Loucy (cell line): ENCODE measurements at regions not wholly inside any gene's neighbourhood (a gene's known extent, or its start where the extent isn't known, plus 50 kb on each side); places are given as distances from the start of the nearest gene placed in this dataset.

Source experiments
- H2AFZ ChIP-seq: fragments of 200-600 bp; sonication (generic); 2 replicates; pipeline ENCODE4 v1.6.0; 2016; ENCODE audit warnings: antibody characterized with exemption, mild to moderate bottlenecking, low read length, moderate library complexity
- H3F3A ChIP-seq: fragments of 200-600 bp; 2 replicates; pipeline ENCODE4 v1.6.0; 2016; ENCODE audit warnings: antibody characterized with exemption, low read depth, mild to moderate bottlenecking
- H3K27me3 ChIP-seq: fragments of 200-600 bp; sonication (generic); 2 replicates; pipeline ENCODE4 v1.6.1; 2014; ENCODE audit warnings: low read length, mild to moderate bottlenecking; ENCODE audit not compliant: insufficient read depth, poor library complexity, severe bottlenecking
- H3K36me3 ChIP-seq: fragments of 200-600 bp; sonication (generic); 2 replicates; pipeline ENCODE4 v1.6.1; 2016; ENCODE audit warnings: low read length; ENCODE audit not compliant: insufficient read depth
- H3K4me1 ChIP-seq: fragments of 200-600 bp; sonication (generic); 2 replicates; pipeline ENCODE4 v1.5.1; 2014; ENCODE audit warnings: low read length, mild to moderate bottlenecking; ENCODE audit not compliant: insufficient read depth, poor library complexity, severe bottlenecking
- H3K4me2 ChIP-seq: fragments of 200-600 bp; sonication (generic); 2 replicates; pipeline ENCODE4 v1.6.0; 2014; ENCODE audit warnings: antibody characterized with exemption, low read length, low read depth, mild to moderate bottlenecking; ENCODE audit not compliant: poor library complexity, severe bottlenecking
- H3K4me3 ChIP-seq: fragments of 200-600 bp; sonication (generic); 2 replicates; pipeline ENCODE4 v1.5.1; 2014; ENCODE audit warnings: low read length, mild to moderate bottlenecking, mixed read lengths; ENCODE audit not compliant: poor library complexity, severe bottlenecking
- H3K79me2 ChIP-seq: fragments of 200-600 bp; sonication (generic); 2 replicates; pipeline ENCODE4 v1.6.1; 2014; ENCODE audit warnings: low read length; ENCODE audit not compliant: insufficient read depth
- H3K9ac ChIP-seq: fragments of 200-600 bp; sonication (generic); 2 replicates; pipeline ENCODE4 v1.6.0; 2014; ENCODE audit warnings: mild to moderate bottlenecking, low read depth, low read length, moderate library complexity; ENCODE audit not compliant: poor library complexity, severe bottlenecking
- H3K9me2 ChIP-seq: fragments of 200-600 bp; sonication (generic); replicated peaks from 2 replicates; pipeline ENCODE4 v1.6.1; 2016; ENCODE audit warnings: low read depth, low read length, mixed read lengths
- H3K9me3 ChIP-seq: fragments of 200-600 bp; sonication (generic); 2 replicates; pipeline ENCODE4 v1.6.1; 2014; ENCODE audit warnings: mild to moderate bottlenecking, antibody characterized with exemption, low read length, low read depth; ENCODE audit not compliant: insufficient read depth
- H4K20me1 ChIP-seq: fragments of 200-600 bp; sonication (generic); 2 replicates; pipeline ENCODE4 v1.6.0; 2014; ENCODE audit warnings: antibody characterized with exemption, low read length, mild to moderate bottlenecking; ENCODE audit not compliant: insufficient read depth, poor library complexity, severe bottlenecking
- EZH2phosphoT487 ChIP-seq: fragments of 200-600 bp; IDR thresholded peaks from 2 replicates; pipeline ENCODE4 v1.6.1; 2018; ENCODE audit warnings: antibody characterized with exemption, mild to moderate bottlenecking, moderate library complexity, borderline replicate concordance
- TF ChIP-seq, protein P1 (sequence below): fragments of 200-600 bp; sonication (generic); conservative IDR thresholded peaks from 2 replicates; pipeline ENCODE4 v1.5.1; 2014; ENCODE audit warnings: mild to moderate bottlenecking, antibody characterized with exemption, low read length

DNA sequence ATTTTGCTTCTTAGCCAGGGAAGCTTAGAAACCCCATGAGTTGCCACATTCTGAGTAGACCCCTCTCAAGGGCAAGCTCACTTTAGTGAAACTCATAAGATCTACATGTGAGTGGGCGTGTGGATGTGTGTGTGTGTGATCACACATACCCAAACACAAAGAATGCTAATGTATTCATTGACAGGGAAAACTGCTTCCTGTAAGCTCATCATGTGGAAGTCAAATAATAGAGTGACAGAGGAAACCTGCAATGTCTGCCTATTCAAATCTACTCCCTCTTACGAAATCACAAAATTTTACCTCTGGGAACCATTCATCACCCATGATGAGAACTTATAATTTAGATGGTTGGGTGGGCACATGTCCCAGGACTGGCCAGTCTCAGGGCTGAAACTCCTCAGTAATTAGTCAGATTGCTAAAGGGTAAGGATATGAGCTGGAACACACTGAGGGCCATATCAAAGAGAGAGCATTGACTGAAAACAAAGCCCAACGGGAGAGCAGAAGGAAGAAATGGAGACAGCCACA, 94.5 kb upstream of the CCDC150 start:
- no peak for TF ChIP-seq EZH2phosphoT487
- TF ChIP-seq, protein P1, sequence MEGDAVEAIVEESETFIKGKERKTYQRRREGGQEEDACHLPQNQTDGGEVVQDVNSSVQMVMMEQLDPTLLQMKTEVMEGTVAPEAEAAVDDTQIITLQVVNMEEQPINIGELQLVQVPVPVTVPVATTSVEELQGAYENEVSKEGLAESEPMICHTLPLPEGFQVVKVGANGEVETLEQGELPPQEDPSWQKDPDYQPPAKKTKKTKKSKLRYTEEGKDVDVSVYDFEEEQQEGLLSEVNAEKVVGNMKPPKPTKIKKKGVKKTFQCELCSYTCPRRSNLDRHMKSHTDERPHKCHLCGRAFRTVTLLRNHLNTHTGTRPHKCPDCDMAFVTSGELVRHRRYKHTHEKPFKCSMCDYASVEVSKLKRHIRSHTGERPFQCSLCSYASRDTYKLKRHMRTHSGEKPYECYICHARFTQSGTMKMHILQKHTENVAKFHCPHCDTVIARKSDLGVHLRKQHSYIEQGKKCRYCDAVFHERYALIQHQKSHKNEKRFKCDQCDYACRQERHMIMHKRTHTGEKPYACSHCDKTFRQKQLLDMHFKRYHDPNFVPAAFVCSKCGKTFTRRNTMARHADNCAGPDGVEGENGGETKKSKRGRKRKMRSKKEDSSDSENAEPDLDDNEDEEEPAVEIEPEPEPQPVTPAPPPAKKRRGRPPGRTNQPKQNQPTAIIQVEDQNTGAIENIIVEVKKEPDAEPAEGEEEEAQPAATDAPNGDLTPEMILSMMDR, result no peak

GRCh38 chr2:196546151-196546919, 93.2 kb upstream of the CCDC150 start:
- Histone ChIP-seq H4K20me1 (no peaks in the 10 kb centered on the region), H3K79me2 (no peaks in the 10 kb centered on the region), H3K36me3 (no peaks in the 10 kb centered on the region), H3F3A (no peaks in the 10 kb centered on the region), H3K4me3 (no peak overlapping the region), H3K9ac (no peak overlapping the region), H3K9me3 (no peaks in the 10 kb centered on the region), H3K4me1 (peaks cover 5% of the 10 kb centered on the region), H3K27me3 (no peaks in the 10 kb centered on the region), H3K9me2 (no peaks in the 10 kb centered on the region), H2AFZ (no peak overlapping the region), H3K4me2 (no peak overlapping the region)
- TF ChIP-seq, protein P1, result no peak
- TF ChIP-seq EZH2phosphoT487, result no peak

More for the DNA sequence above, 94.5 kb upstream of the CCDC150 start:
- Histone ChIP-seq H3K4me2 (no peak overlapping the region), H3K79me2 (no peaks in the 10 kb centered on the region), H3K9me3 (no peaks in the 10 kb centered on the region), H3K9me2 (no peaks in the 10 kb centered on the region), H3K36me3 (no peaks in the 10 kb centered on the region), H3K27me3 (no peaks in the 10 kb centered on the region), H3K4me1 (peaks cover 5% of the 10 kb centered on the region), H2AFZ (no peak overlapping the region), H3K9ac (no peak overlapping the region), H4K20me1 (no peaks in the 10 kb centered on the region), H3F3A (no peaks in the 10 kb centered on the region), H3K4me3 (no peak overlapping the region)

DNA sequence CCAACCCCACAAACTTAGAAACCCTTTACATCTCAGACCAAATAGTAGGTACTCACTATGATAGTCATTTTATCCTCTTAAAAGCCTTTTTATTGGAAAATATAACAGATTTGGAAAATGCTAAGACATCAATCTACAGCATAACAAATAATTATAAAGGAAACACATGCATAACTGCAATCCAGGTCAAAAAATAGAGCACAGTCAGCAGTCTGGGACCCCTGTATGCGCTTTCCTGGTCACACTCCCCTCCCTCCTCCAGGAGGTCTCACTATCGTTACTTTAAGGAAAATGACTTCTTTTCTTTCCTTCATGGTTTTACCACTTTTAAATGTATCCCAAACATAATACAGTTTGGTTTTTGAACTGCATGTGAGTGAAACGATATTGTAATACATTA, 90.5 kb upstream of the CCDC150 start:
- Histone ChIP-seq H3K9me3 (no peaks in the 10 kb centered on the region), H2AFZ (no peak overlapping the region)

More for the DNA sequence above, 90.5 kb upstream of the CCDC150 start:
- no peaks in the 10 kb centered on the region for H3F3A ChIP-seq
- TF ChIP-seq, protein P1, result no peak
- TF ChIP-seq EZH2phosphoT487, result no peak
- no peaks in the 10 kb centered on the region for H3K9me2 ChIP-seq
- no peaks in the 10 kb centered on the region for H4K20me1 ChIP-seq
- no peak overlapping the region for H3K9ac ChIP-seq
- H3K4me2 ChIP-seq, result no peak overlapping the region
- H3K27me3 ChIP-seq, result no peaks in the 10 kb centered on the region
- no peaks in the 10 kb centered on the region for H3K79me2 ChIP-seq
- no peak overlapping the region for H3K4me3 ChIP-seq
- H3K4me1 ChIP-seq, result peaks cover 5% of the 10 kb centered on the region
- no peaks in the 10 kb centered on the region for H3K36me3 ChIP-seq
